SU-DHL-6 (cell line): ENCODE measurements at regions not wholly inside any gene's neighbourhood (a gene's known extent, or its start where the extent isn't known, plus 50 kb on each side); places are given as distances from the start of the nearest gene placed in this dataset.

ENCODE experiments used
- CTCF ChIP-seq: fragments of 200-600 bp; sonication (generic); IDR thresholded peaks from one replicate; pipeline ENCODE4 v1.5.1; 2017; ENCODE audit warnings: antibody characterized with exemption, mild to moderate bottlenecking, low read length, moderate library complexity; ENCODE audit not compliant: insufficient read depth, poor library complexity, severe bottlenecking
- EZH2phosphoT487 ChIP-seq: fragments of 200-600 bp; sonication (generic), shearing (Covaris generic); conservative IDR thresholded peaks from 2 replicates; pipeline ENCODE4 v1.6.1; 2018; ENCODE audit warnings: mild to moderate bottlenecking, antibody characterized with exemption, low read length, moderate library complexity, mixed read lengths

- no peak for TF ChIP-seq CTCF
- no peak for TF ChIP-seq EZH2phosphoT487
Measured at GRCh38 chr9:29100762-29101161, 1527.5 kb upstream of the C9orf72 start.
